NCI-H510A (cell line): ENCODE measurements at regions not wholly inside any gene's neighbourhood (a gene's known extent, or its start where the extent isn't known, plus 50 kb on each side); places are given as distances from the start of the nearest gene placed in this dataset.

Experiments
- DNase-seq: peaks from one replicate; lab custom pipeline; 2025; lab: John Stamatoyannopoulos, UW

- no peak for DNase-seq
Measured at GRCh38 chr2:128777196-128778035, 458.7 kb upstream of the HS6ST1 start.

GRCh38 chr2:128778843-128779242 is 460.2 kb upstream of the HS6ST1 start:
- DNase-seq: no peak

GRCh38 chr2:128779301-128780095 is 460.8 kb upstream of the HS6ST1 start:
- DNase-seq: no peak

GRCh38 chr2:128780434-128781080 is 461.9 kb upstream of the HS6ST1 start:
- no peak for DNase-seq

GRCh38 chr2:128781166-128781565 is 462.5 kb upstream of the HS6ST1 start:
- DNase-seq: no peak

GRCh38 chr2:128781585-128782385 is 463.1 kb upstream of the HS6ST1 start:
- DNase-seq: no peak

GRCh38 chr2:128782411-128783192 is 463.9 kb upstream of the HS6ST1 start:
- DNase-seq: no peak

GRCh38 chr2:128783193-128783671 is 464.6 kb upstream of the HS6ST1 start:
- DNase-seq: no peak

GRCh38 chr2:128783896-128784295 is 465.2 kb upstream of the HS6ST1 start:
- DNase-seq: no peak

- no peak for DNase-seq
Measured at GRCh38 chr2:128784626-128785306, 466.1 kb upstream of the HS6ST1 start.

GRCh38 chr2:128786316-128786715 is 467.6 kb upstream of the HS6ST1 start:
- DNase-seq: no peak

GRCh38 chr2:128786741-128787478 is 468.2 kb upstream of the HS6ST1 start:
- DNase-seq: no peak

GRCh38 chr2:128787616-128788015 is 468.9 kb upstream of the HS6ST1 start:
- DNase-seq: no peak

GRCh38 chr2:128788636-128789220 is 470.1 kb upstream of the HS6ST1 start:
- no peak for DNase-seq

GRCh38 chr2:128789221-128789620 is 470.6 kb upstream of the HS6ST1 start:
- DNase-seq: no peak

GRCh38 chr2:128789776-128790455 is 471.2 kb upstream of the HS6ST1 start:
- DNase-seq: no peak

- DNase-seq: no peak
Measured at GRCh38 chr2:128790541-128791001, 471.9 kb upstream of the HS6ST1 start.
